ENCODE measurements at regions not wholly inside any gene's neighbourhood (a gene's known extent, or its start where the extent isn't known, plus 50 kb on each side); places are given as distances from the start of the nearest gene placed in this dataset.

GRCh38 chr4:111650146-111650545 lies 495.1 kb upstream of the FAM241A start:
- no peaks in the 10 kb centered on the region for H3K36me3 ChIP-seq (ENCODE audit: insufficient read depth, low read length)
- H3K4me1 ChIP-seq (ENCODE audit: insufficient read depth, low read length, poor library complexity, severe bottlenecking) = no peaks in the 10 kb centered on the region
- no peaks in the 10 kb centered on the region for H3K9me3 ChIP-seq (ENCODE audit: low read length)
- H3K9me2 ChIP-seq (ENCODE audit: insufficient read depth, low read length) = no peaks in the 10 kb centered on the region
- BruUV-seq (replicated peaks) = no TSS peak
- DNase-seq (ENCODE audit: low spot score) = no peak
- no peak overlapping the region for H3K4me2 ChIP-seq (ENCODE audit: low read length)
- H3K79me2 ChIP-seq (ENCODE audit: insufficient read depth, low read depth, low read length) = no peaks in the 10 kb centered on the region
- no peak overlapping the region for H3K4me3 ChIP-seq (ENCODE audit: low read depth, low read length, poor library complexity, severe bottlenecking)
- ChIA-PET CTCF (ENCODE audit: unreplicated experiment) (no interaction called here), POLR2A (no interaction called here)
- H2AFZ ChIP-seq (ENCODE audit: low read length) = no peak overlapping the region
- TF ChIP-seq EZH2phosphoT487 (IDR thresholded peaks at IDR 0.05; ENCODE audit: borderline replicate concordance, low read depth, low read length) (no peak), CTCF (conservative IDR thresholded peaks at IDR 0.05; ENCODE audit: low read length) (no peak)
- intact Hi-C loops (cut with micrococcal nuclease; ENCODE audit: unreplicated experiment) = no loop called here
- no peak overlapping the region for H3K27ac ChIP-seq (ENCODE audit: low read depth, low read length, poor library complexity, severe bottlenecking)
- H4K20me1 ChIP-seq (ENCODE audit: insufficient read depth, low read length) = no peaks in the 10 kb centered on the region

GRCh38 chr4:111650674-111651086 lies 494.6 kb upstream of the FAM241A start:
- no peaks in the 10 kb centered on the region for H3K9me2 ChIP-seq (ENCODE audit: insufficient read depth, low read length)
- H2AFZ ChIP-seq (ENCODE audit: low read length) = no peak overlapping the region
- intact Hi-C loops (cut with micrococcal nuclease; ENCODE audit: unreplicated experiment) = no loop called here
- CTCF ChIA-PET (ENCODE audit: unreplicated experiment) = no interaction called here
- TF ChIP-seq CTCF (conservative IDR thresholded peaks at IDR 0.05; ENCODE audit: low read length) = no peak
- TF ChIP-seq EZH2phosphoT487 (IDR thresholded peaks at IDR 0.05; ENCODE audit: borderline replicate concordance, low read depth, low read length) = no peak
- H3K27ac ChIP-seq (ENCODE audit: low read depth, low read length, poor library complexity, severe bottlenecking) = no peak overlapping the region
- H4K20me1 ChIP-seq (ENCODE audit: insufficient read depth, low read length) = no peaks in the 10 kb centered on the region
- no peak for DNase-seq (ENCODE audit: low spot score)
- H3K36me3 ChIP-seq (ENCODE audit: insufficient read depth, low read length) = no peaks in the 10 kb centered on the region
- BruUV-seq (replicated peaks) = no TSS peak
- no peak overlapping the region for H3K4me3 ChIP-seq (ENCODE audit: low read depth, low read length, poor library complexity, severe bottlenecking)
- H3K79me2 ChIP-seq (ENCODE audit: insufficient read depth, low read depth, low read length) = no peaks in the 10 kb centered on the region
- H3K4me2 ChIP-seq (ENCODE audit: low read length) = no peak overlapping the region
- no peaks in the 10 kb centered on the region for H3K9me3 ChIP-seq (ENCODE audit: low read length)
- H3K4me1 ChIP-seq (ENCODE audit: insufficient read depth, low read length, poor library complexity, severe bottlenecking) = no peaks in the 10 kb centered on the region
- POLR2A ChIA-PET = no interaction called here

- DNase-seq (ENCODE audit: low spot score) = no peak
- intact Hi-C loops (cut with micrococcal nuclease; ENCODE audit: unreplicated experiment) = no loop called here
- Histone ChIP-seq H3K4me3 (ENCODE audit: low read depth, low read length, poor library complexity, severe bottlenecking) (no peak overlapping the region), H3K9me3 (ENCODE audit: low read length) (no peaks in the 10 kb centered on the region), H3K4me2 (ENCODE audit: low read length) (no peak overlapping the region), H3K79me2 (ENCODE audit: insufficient read depth, low read depth, low read length) (no peaks in the 10 kb centered on the region), H3K4me1 (ENCODE audit: insufficient read depth, low read length, poor library complexity, severe bottlenecking) (no peaks in the 10 kb centered on the region), H3K9me2 (ENCODE audit: insufficient read depth, low read length) (no peaks in the 10 kb centered on the region), H4K20me1 (ENCODE audit: insufficient read depth, low read length) (no peaks in the 10 kb centered on the region), H3K27ac (ENCODE audit: low read depth, low read length, poor library complexity, severe bottlenecking) (no peak overlapping the region), H2AFZ (ENCODE audit: low read length) (no peak overlapping the region), H3K36me3 (ENCODE audit: insufficient read depth, low read length) (no peaks in the 10 kb centered on the region)
- no TSS peak for BruUV-seq (replicated peaks)
- ChIA-PET CTCF (ENCODE audit: unreplicated experiment) (no interaction called here), POLR2A (interaction anchor here (0.7 kb wide), 1 partner anchor 196 kb away, joined by 3 read pairs; no protein-coding TSS in a partner anchor)
- TF ChIP-seq CTCF (conservative IDR thresholded peaks at IDR 0.05; ENCODE audit: low read length) (no peak), EZH2phosphoT487 (IDR thresholded peaks at IDR 0.05; ENCODE audit: borderline replicate concordance, low read depth, low read length) (no peak)
These were observed 493.0 kb upstream of the FAM241A start for GRCh38 chr4:111652236-111652635.

All from OCI-LY7 (cell line).